HEK293 (cell line): ENCODE measurements at regions not wholly inside any gene's neighbourhood (a gene's known extent, or its start where the extent isn't known, plus 50 kb on each side); places are given as distances from the start of the nearest gene placed in this dataset.

Experiments used
- CTCF ChIA-PET: fragments of 350-600 bp; formaldehyde crosslinking; extraction: SDS; loops from one replicate; lab custom pipeline; 2021; ENCODE audit warnings: antibody characterized with exemption; lab: Yijun Ruan, JAX
- POLR2A ChIA-PET: fragments of 300-600 bp; formaldehyde crosslinking; extraction: SDS; loops from one replicate; lab custom pipeline; 2020; ENCODE audit warnings: antibody characterized with exemption, inconsistent platforms; lab: Yijun Ruan, JAX
- H3K27ac ChIP-seq: fragments of 200-500 bp; sonication (Bioruptor generic); 2 replicates; pipeline ENCODE4 v1.5.1; 2014; ENCODE audit warnings: low read depth, low read length, control low read depth, inconsistent platforms; ENCODE audit errors: extremely low read depth
- H3K36me3 ChIP-seq, 2 experiments: fragments of 200-500 bp in 1 of 2; sonication (Bioruptor generic) in 1 of 2; 1 replicate in 1 of 2; 2 replicates in 1 of 2; pipeline ENCODE4 v1.5.1; 2014 to 2017; ENCODE audit warnings: inconsistent platforms in 2 of 2, low read length in 2 of 2; ENCODE audit not compliant: control insufficient read depth in 2 of 2, insufficient read depth in 1 of 2
- H3K4me1 ChIP-seq: fragments of 200-500 bp; sonication (Bioruptor generic); 2 replicates; pipeline ENCODE4 v1.5.1; 2014; ENCODE audit warnings: mild to moderate bottlenecking, low read length, inconsistent platforms; ENCODE audit not compliant: control insufficient read depth, insufficient read depth
- H3K4me3 ChIP-seq: 2 replicates; pipeline ENCODE4 v1.5.1; 2011; ENCODE audit warnings: low read depth, mild to moderate bottlenecking, control low read depth, low read length, moderate library complexity
- H3K9me3 ChIP-seq: fragments of 200-500 bp; sonication (Bioruptor generic); 2 replicates; pipeline ENCODE4 v1.5.1; 2014; ENCODE audit warnings: low read depth, low read length, inconsistent platforms; ENCODE audit not compliant: control insufficient read depth, insufficient read depth
- KLF17 ChIP-seq: fragments of 450-650 bp; formaldehyde crosslinking; IDR thresholded peaks from 2 replicates; pipeline ENCODE4 v1.5.1; 2016; ENCODE audit warnings: missing biosample characterization, missing genetic modification characterization
- PBX3 ChIP-seq: sonication (generic); formaldehyde crosslinking; IDR thresholded peaks from 2 replicates; pipeline ENCODE4 v1.8.1; 2022; ENCODE audit warnings: mild to moderate bottlenecking, moderate library complexity, missing genetic modification reagents
- ZBTB21 ChIP-seq: fragments of 450-650 bp; formaldehyde crosslinking; IDR thresholded peaks from 2 replicates; pipeline ENCODE4 v1.5.1; 2017; ENCODE audit warnings: missing biosample characterization, missing genetic modification characterization
- ZNF202 ChIP-seq: fragments of 450-650 bp; formaldehyde crosslinking; IDR thresholded peaks from 2 replicates; pipeline ENCODE4 v1.5.1; 2016; ENCODE audit warnings: missing biosample characterization, missing genetic modification characterization, borderline replicate concordance
- ZNF214 ChIP-seq: fragments of 450-650 bp; formaldehyde crosslinking; IDR thresholded peaks from 2 replicates; pipeline ENCODE4 v1.5.1; 2017; ENCODE audit warnings: missing biosample characterization, mild to moderate bottlenecking, missing genetic modification characterization, borderline replicate concordance
- ZNF23 ChIP-seq: fragments of 450-650 bp; formaldehyde crosslinking; IDR thresholded peaks from 2 replicates; pipeline ENCODE4 v1.5.1; 2016; ENCODE audit warnings: missing biosample characterization, missing genetic modification characterization, borderline replicate concordance
- ZNF335 ChIP-seq: fragments of 450-650 bp; formaldehyde crosslinking; conservative IDR thresholded peaks from 2 replicates; pipeline ENCODE4 v1.5.1; 2016; ENCODE audit warnings: missing biosample characterization, missing genetic modification characterization
- ZNF513 ChIP-seq: fragments of 450-650 bp; IDR thresholded peaks from 2 replicates; pipeline ENCODE4 v1.5.1; 2018; ENCODE audit warnings: missing biosample characterization, missing genetic modification characterization
- ZNF518A ChIP-seq: fragments of 450-650 bp; formaldehyde crosslinking; conservative IDR thresholded peaks from 2 replicates; pipeline ENCODE4 v1.5.1; 2016; ENCODE audit warnings: low read depth, missing biosample characterization, missing genetic modification characterization
- ZNF610 ChIP-seq: fragments of 450-650 bp; formaldehyde crosslinking; IDR thresholded peaks from 2 replicates; pipeline ENCODE4 v1.5.1; 2016; ENCODE audit warnings: missing biosample characterization, missing genetic modification characterization, borderline replicate concordance
- ZNF837 ChIP-seq: fragments of 450-650 bp; formaldehyde crosslinking; IDR thresholded peaks from 2 replicates; pipeline ENCODE4 v1.5.1; 2016; ENCODE audit warnings: missing biosample characterization, missing genetic modification characterization

- POLR2A ChIA-PET = no interaction called here
Observed at GRCh38 chr13:111548301-111548700, 227.9 kb downstream of the TEX29 start.

More at GRCh38 chr13:111548301-111548700, 227.9 kb downstream of the TEX29 start:
- CTCF ChIA-PET = no interaction called here
- TF ChIP-seq ZBTB21 (tag by site-specific recombination) (no peak), ZNF610 (tag by site-specific recombination) (no peak), ZNF335 (tag by site-specific recombination) (no peak), ZNF513 (no peak), PBX3 (CRISPR knock-in tag) (no peak), ZNF23 (tag by site-specific recombination) (no peak), KLF17 (no peak), ZNF202 (tag by site-specific recombination) (no peak), ZNF518A (tag by site-specific recombination) (no peak), ZNF837 (no peak), ZNF214 (tag by site-specific recombination) (no peak)
- Histone ChIP-seq H3K27ac (no peak overlapping the region), H3K4me3 (no peak overlapping the region), H3K9me3 (no peaks in the 10 kb centered on the region), H3K36me3 (no peaks in the 10 kb centered on the region), H3K4me1 (no peaks in the 10 kb centered on the region)
